CD14-positive monocyte (primary cell): ENCODE measurements at regions not wholly inside any gene's neighbourhood (a gene's known extent, or its start where the extent isn't known, plus 50 kb on each side); places are given as distances from the start of the nearest gene placed in this dataset.
"Not testable (repeated sequence)": the region's sequence is repeated elsewhere in the genome, so short reads cannot be mapped to it uniquely, and the experiment has no call there.

Source experiments
- DNase-seq, 3 donors: peaks; one replicate each; pipeline ENCODE4 v3.0.0-alpha.2; 2011 to 2022
- H2AFZ ChIP-seq: 2 replicates; pipeline ENCODE4 v1.6.0; 2012; ENCODE audit warnings: mild to moderate bottlenecking, low read depth, low read length, inconsistent platforms; ENCODE audit not compliant: insufficient read depth, poor library complexity, severe bottlenecking
- H3K27ac ChIP-seq, 2 donors: 1 replicate in 1 of 2; 2 replicates in 1 of 2; pipeline ENCODE4 v1.5.1; 2012 to 2013; ENCODE audit warnings: low read length in 2 of 2, control low read depth in 1 of 2, inconsistent platforms in 1 of 2, low read depth in 1 of 2, mild to moderate bottlenecking in 1 of 2
- H3K27me3 ChIP-seq, 2 donors: one replicate each; pipeline versions ENCODE4 v1.6.0 to v1.6.1; 2011 to 2013; ENCODE audit warnings: low read length in 2 of 2; ENCODE audit not compliant: control insufficient read depth in 2 of 2, insufficient read depth in 2 of 2
- H3K36me3 ChIP-seq, 2 donors: replicated peaks in 1 of 2; 1 replicate in 1 of 2; 2 replicates in 1 of 2; pipeline versions ENCODE4 v1.5.1 to v1.6.1; 2012 to 2013; ENCODE audit warnings: low read length in 2 of 2, control low read depth in 1 of 2, inconsistent platforms in 1 of 2, mild to moderate bottlenecking in 1 of 2; ENCODE audit not compliant: insufficient read depth in 2 of 2, control insufficient read depth in 1 of 2
- H3K4me1 ChIP-seq, 2 donors: 1 replicate in 1 of 2; 2 replicates in 1 of 2; pipeline versions ENCODE4 v1.5.1 to v1.6.1; 2012 to 2013; ENCODE audit warnings: low read length in 2 of 2, control low read depth in 1 of 2, inconsistent platforms in 1 of 2, mild to moderate bottlenecking in 1 of 2, moderate library complexity in 1 of 2; ENCODE audit not compliant: insufficient read depth in 2 of 2, control insufficient read depth in 1 of 2
- H3K4me2 ChIP-seq: replicated peaks from 2 replicates; pipeline ENCODE3; 2012; ENCODE audit warnings: low read length, moderate library complexity, mild to moderate bottlenecking; ENCODE audit not compliant: poor library complexity, severe bottlenecking; ENCODE audit errors: extremely low read depth
- H3K4me3 ChIP-seq, 3 experiments: fragments of 200-600 bp in 1 of 3; sonication (generic) in 1 of 3; replicated peaks in 1 of 3; 1 replicate in 2 of 3; 2 replicates in 1 of 3; pipeline ENCODE4 v1.5.1; 2011 to 2013; ENCODE audit warnings: low read length in 3 of 3, mild to moderate bottlenecking in 3 of 3, control low read depth in 2 of 3, low read depth in 2 of 3, inconsistent platforms in 1 of 3, moderate library complexity in 1 of 3
- H3K79me2 ChIP-seq: 2 replicates; pipeline ENCODE4 v1.6.0; 2012; ENCODE audit warnings: mild to moderate bottlenecking, control low read depth, inconsistent platforms, low read length, moderate library complexity; ENCODE audit not compliant: insufficient read depth
- H3K9ac ChIP-seq: 2 replicates; pipeline ENCODE4 v1.6.0; 2017; ENCODE audit warnings: low read length, mild to moderate bottlenecking; ENCODE audit not compliant: insufficient read depth, poor library complexity, severe bottlenecking
- H3K9me3 ChIP-seq, 2 donors: replicated peaks in 1 of 2; 1 replicate in 1 of 2; 2 replicates in 1 of 2; pipeline versions ENCODE4 v1.5.1 to v1.6.1; 2012 to 2013; ENCODE audit warnings: low read length in 2 of 2, control low read depth in 1 of 2; ENCODE audit not compliant: control insufficient read depth in 1 of 2, insufficient read depth in 1 of 2
- H4K20me1 ChIP-seq: 2 replicates; pipeline ENCODE4 v1.6.0; 2012; ENCODE audit warnings: mild to moderate bottlenecking, low read length, control low read depth, moderate library complexity; ENCODE audit not compliant: insufficient read depth
- H3K27ac Mint-ChIP-seq, 7 donors: one replicate each; pipeline ENCODE4 v1.8.0; 2020; ENCODE audit warnings: mild to moderate bottlenecking in 7 of 7, mixed read lengths in 7 of 7, moderate library complexity in 6 of 7, inconsistent platforms in 2 of 7
- H3K27me3 Mint-ChIP-seq, 3 donors: one replicate each; pipeline ENCODE4 v1.8.0; 2021 to 2022; ENCODE audit warnings: low read depth in 3 of 3, mild to moderate bottlenecking in 3 of 3, mixed read lengths in 3 of 3, moderate library complexity in 3 of 3, inconsistent platforms in 1 of 3
- H3K36me3 Mint-ChIP-seq, 2 donors: one replicate each; pipeline ENCODE4 v1.8.0; 2020; ENCODE audit warnings: mixed read lengths in 2 of 2, inconsistent platforms in 1 of 2, mild to moderate bottlenecking in 1 of 2
- H3K4me1 Mint-ChIP-seq: one replicate; pipeline ENCODE4 v1.8.0; 2020; ENCODE audit warnings: mild to moderate bottlenecking, mixed read lengths
- H3K4me3 Mint-ChIP-seq, 2 donors: one replicate each; pipeline ENCODE4 v1.8.0; 2020; ENCODE audit warnings: mild to moderate bottlenecking in 2 of 2, mixed read lengths in 2 of 2, moderate library complexity in 1 of 2
- H3K9me3 Mint-ChIP-seq, 7 donors: one replicate each; pipeline ENCODE4 v1.8.0; 2020 to 2022; ENCODE audit warnings: mixed read lengths in 7 of 7, mild to moderate bottlenecking in 6 of 7, moderate library complexity in 6 of 7, inconsistent platforms in 2 of 7
- WGBS: methylation state at CpG from one replicate; pipeline ENCODE4 v1.1.5; 2013; ENCODE audit warnings: missing lambda C conversion rate; ENCODE audit not compliant: insufficient coverage; 5-methylcytosine and 5-hydroxymethylcytosine counted together
- intact Hi-C, 2 donors: fragments of 100-400 bp; cut with micrococcal nuclease; formaldehyde crosslinking; loops; one replicate each; pipeline versions ENCODE4 v1.15.0 to v1.15.1; 2023
- TF ChIP-seq, protein P1 (sequence below): fragments of 200-600 bp; IDR thresholded peaks from one replicate; pipeline ENCODE4 v1.8.0; 2022; ENCODE audit warnings: antibody characterized with exemption, mild to moderate bottlenecking

DNA sequence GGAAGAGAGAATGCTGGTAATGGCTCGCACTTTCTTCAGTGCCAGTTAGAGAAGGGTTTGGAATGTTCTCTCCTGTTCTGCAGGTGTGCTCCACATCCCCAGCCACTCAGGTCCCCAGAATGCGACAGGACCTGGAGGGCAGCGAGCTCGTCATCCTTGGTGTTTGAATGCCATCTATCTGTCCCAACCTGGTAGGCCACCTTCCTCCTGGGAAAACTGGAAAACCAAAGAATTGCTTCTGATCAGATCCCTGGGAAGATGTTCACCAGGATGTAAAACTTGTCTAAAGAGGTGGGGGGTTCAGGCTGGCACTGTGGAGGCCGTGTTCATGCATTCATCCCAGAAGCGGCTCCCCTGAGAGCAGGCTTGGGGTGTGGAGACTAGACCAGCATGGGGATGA lies 379.5 kb downstream of the GLRX3 start:
- H3K4me3 Mint-ChIP-seq = no peak overlapping the region
- Histone ChIP-seq H3K9ac (no peak overlapping the region), H3K27me3 (no peaks in the 10 kb centered on the region), H3K4me2 (no peak overlapping the region), H4K20me1 (no peaks in the 10 kb centered on the region), H3K9me3 (peaks cover 0 to 22% of the 10 kb centered on the region in 2 donors), H3K79me2 (no peaks in the 10 kb centered on the region), H3K4me3 (no peak overlapping the region), H2AFZ (no peak overlapping the region), H3K4me1 (no peaks in the 10 kb centered on the region), H3K36me3 (no peaks in the 10 kb centered on the region), H3K27ac (no peak overlapping the region)
- no peak overlapping the region for H3K27ac Mint-ChIP-seq
- 100% methylated on average over 3 of the region's 6 CpGs for WGBS
- peaks cover 1 to 2% (median 2%) of the 10 kb centered on the region in 3 donors for H3K27me3 Mint-ChIP-seq
- intact Hi-C loops = no loop called here
- TF ChIP-seq, protein P1, sequence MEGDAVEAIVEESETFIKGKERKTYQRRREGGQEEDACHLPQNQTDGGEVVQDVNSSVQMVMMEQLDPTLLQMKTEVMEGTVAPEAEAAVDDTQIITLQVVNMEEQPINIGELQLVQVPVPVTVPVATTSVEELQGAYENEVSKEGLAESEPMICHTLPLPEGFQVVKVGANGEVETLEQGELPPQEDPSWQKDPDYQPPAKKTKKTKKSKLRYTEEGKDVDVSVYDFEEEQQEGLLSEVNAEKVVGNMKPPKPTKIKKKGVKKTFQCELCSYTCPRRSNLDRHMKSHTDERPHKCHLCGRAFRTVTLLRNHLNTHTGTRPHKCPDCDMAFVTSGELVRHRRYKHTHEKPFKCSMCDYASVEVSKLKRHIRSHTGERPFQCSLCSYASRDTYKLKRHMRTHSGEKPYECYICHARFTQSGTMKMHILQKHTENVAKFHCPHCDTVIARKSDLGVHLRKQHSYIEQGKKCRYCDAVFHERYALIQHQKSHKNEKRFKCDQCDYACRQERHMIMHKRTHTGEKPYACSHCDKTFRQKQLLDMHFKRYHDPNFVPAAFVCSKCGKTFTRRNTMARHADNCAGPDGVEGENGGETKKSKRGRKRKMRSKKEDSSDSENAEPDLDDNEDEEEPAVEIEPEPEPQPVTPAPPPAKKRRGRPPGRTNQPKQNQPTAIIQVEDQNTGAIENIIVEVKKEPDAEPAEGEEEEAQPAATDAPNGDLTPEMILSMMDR = no peak
- H3K4me1 Mint-ChIP-seq = no peaks in the 10 kb centered on the region
- peaks cover 2 to 25% (median 14%) of the 10 kb centered on the region in 7 donors for H3K9me3 Mint-ChIP-seq
- DNase-seq = no peak
- no peaks in the 10 kb centered on the region for H3K36me3 Mint-ChIP-seq

DNA sequence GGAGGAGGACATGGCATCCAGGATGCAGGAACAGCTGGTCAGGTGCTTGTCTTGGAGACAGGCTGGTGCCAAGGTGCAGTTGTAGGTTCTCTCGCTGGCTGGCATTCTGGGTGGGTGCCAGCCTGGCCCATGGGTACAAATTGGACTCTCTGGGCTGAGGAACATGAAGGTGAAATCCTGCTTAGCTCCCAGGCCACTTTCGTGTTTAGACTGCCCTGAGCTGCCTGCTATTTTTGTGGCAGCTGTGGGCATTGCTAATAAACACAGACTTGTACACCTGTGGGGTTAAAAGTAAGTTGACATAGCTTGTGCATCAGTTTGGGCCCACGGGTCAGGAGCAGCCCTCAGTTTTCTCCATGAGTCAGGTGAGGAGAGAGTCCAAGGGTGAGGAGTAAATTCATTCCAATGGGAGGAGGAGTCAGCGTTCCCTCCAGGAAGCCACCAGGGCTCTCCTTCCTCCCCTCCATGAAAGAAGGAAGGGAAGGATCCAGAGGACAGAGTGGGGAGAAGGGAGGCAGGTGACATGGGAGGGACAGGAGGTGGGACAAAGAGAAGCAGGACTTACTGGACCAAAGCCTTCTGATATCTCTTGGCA lies 380.0 kb downstream of the GLRX3 start:
- Histone ChIP-seq H3K9me3 (peaks cover 0 to 22% of the 10 kb centered on the region in 2 donors), H3K9ac (no peak overlapping the region), H3K27me3 (no peaks in the 10 kb centered on the region), H2AFZ (no peak overlapping the region), H3K36me3 (no peaks in the 10 kb centered on the region), H3K27ac (no peak overlapping the region), H3K4me2 (no peak overlapping the region), H3K4me3 (no peak overlapping the region), H3K79me2 (no peaks in the 10 kb centered on the region), H4K20me1 (no peaks in the 10 kb centered on the region), H3K4me1 (no peaks in the 10 kb centered on the region)
- intact Hi-C loops = no loop called here
- no peak for DNase-seq
- no peaks in the 10 kb centered on the region for H3K36me3 Mint-ChIP-seq
- peaks cover 2 to 4% (median 2%) of the 10 kb centered on the region in 3 donors for H3K27me3 Mint-ChIP-seq
- no peak overlapping the region for H3K27ac Mint-ChIP-seq
- H3K9me3 Mint-ChIP-seq = peaks cover 2 to 25% (median 14%) of the 10 kb centered on the region in 7 donors
- TF ChIP-seq, protein P1 = no peak
- H3K4me3 Mint-ChIP-seq = no peak overlapping the region
- 89% methylated on average over 1 of the region's 4 CpGs for WGBS
- H3K4me1 Mint-ChIP-seq = no peaks in the 10 kb centered on the region

DNA sequence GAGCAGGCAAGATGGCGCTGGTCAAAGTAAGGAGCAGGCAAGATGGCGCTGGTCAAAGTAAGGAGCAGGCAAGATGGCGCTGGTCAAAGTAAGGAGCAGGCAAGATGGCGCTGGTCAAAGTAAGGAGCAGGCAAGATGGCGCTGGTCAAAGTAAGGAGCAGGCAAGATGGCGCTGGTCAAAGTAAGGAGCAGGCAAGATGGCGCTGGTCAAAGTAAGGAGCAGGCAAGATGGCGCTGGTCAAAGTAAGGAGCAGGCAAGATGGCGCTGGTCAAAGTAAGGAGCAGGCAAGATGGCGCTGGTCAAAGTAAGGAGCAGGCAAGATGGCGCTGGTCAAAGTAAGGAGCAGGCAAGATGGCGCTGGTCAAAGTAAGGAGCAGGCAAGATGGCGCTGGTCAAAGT lies 382.7 kb downstream of the GLRX3 start:
- H3K4me3 Mint-ChIP-seq, H3K4me3 ChIP-seq, H3K79me2 ChIP-seq, H3K4me2 ChIP-seq, DNase-seq, H3K4me1 Mint-ChIP-seq, H2AFZ ChIP-seq, H3K27ac ChIP-seq, H4K20me1 ChIP-seq, H3K27ac Mint-ChIP-seq, intact Hi-C loops, H3K9ac ChIP-seq, H3K27me3 Mint-ChIP-seq, H3K4me1 ChIP-seq, H3K36me3 Mint-ChIP-seq, H3K27me3 ChIP-seq, H3K36me3 ChIP-seq: not testable (repeated sequence)
- no CpG with 5 or more reads among the region's 13 CpGs for WGBS
- H3K9me3 ChIP-seq = peaks cover 0 to 22% of the 10 kb centered on the region in 2 donors
- H3K9me3 Mint-ChIP-seq = peaks cover 2 to 25% (median 14%) of the 10 kb centered on the region in 7 donors
